Stimulated activated CD4-positive, alpha-beta T cell treated with anti-CD3 and anti-CD28 coated beads, Interleukin-4, amount 100 ng/mL, for 4 hours (primary cell): ENCODE measurements at regions not wholly inside any gene's neighbourhood (a gene's known extent, or its start where the extent isn't known, plus 50 kb on each side); places are given as distances from the start of the nearest gene placed in this dataset.
"Not testable (repeated sequence)": the region's sequence is repeated elsewhere in the genome, so short reads cannot be mapped to it uniquely, and the experiment has no call there.

Experiments used
- DNase-seq, 2 experiments: peaks; one replicate each; pipeline ENCODE4 v3.0.0-alpha.2; 2020

- DNase-seq: no peak
Observed at GRCh38 chrX:40224658-40225057, 126.9 kb upstream of the BCOR start.

GRCh38 chrX:40222612-40223011 is 124.9 kb upstream of the BCOR start:
- not testable (repeated sequence) for DNase-seq

GRCh38 chrX:40213092-40213491 is 115.3 kb upstream of the BCOR start:
- no peak for DNase-seq

- no peak for DNase-seq
Observed at GRCh38 chrX:40209951-40210617, 112.3 kb upstream of the BCOR start.

GRCh38 chrX:40207626-40208025 is 109.9 kb upstream of the BCOR start:
- peak in 1 of 2 experiments; percentile 9 for DNase-seq

GRCh38 chrX:40205471-40205870 is 107.7 kb upstream of the BCOR start:
- DNase-seq: no peak

GRCh38 chrX:40202456-40202855 is 104.7 kb upstream of the BCOR start:
- no peak for DNase-seq

- no peak for DNase-seq
Observed at GRCh38 chrX:40201329-40201885, 103.6 kb upstream of the BCOR start.

GRCh38 chrX:40199704-40200103 is 101.9 kb upstream of the BCOR start:
- no peak for DNase-seq

- no peak for DNase-seq
Observed at GRCh38 chrX:40197071-40197470, 99.3 kb upstream of the BCOR start.

- no peak for DNase-seq
Observed at GRCh38 chrX:40195368-40195767, 97.6 kb upstream of the BCOR start.

- no peak for DNase-seq
Observed at GRCh38 chrX:40192196-40192595, 94.4 kb upstream of the BCOR start.

GRCh38 chrX:40189637-40190036 is 91.9 kb upstream of the BCOR start:
- no peak for DNase-seq

GRCh38 chrX:40188573-40189417 is 91.0 kb upstream of the BCOR start:
- no peak for DNase-seq

- no peak for DNase-seq
Observed at GRCh38 chrX:40184968-40185367, 87.2 kb upstream of the BCOR start.

- DNase-seq: no peak
Observed at GRCh38 chrX:40182615-40183014, 84.9 kb upstream of the BCOR start.

- no peak for DNase-seq
Observed at GRCh38 chrX:40182095-40182494, 84.3 kb upstream of the BCOR start.

- DNase-seq: no peak
Observed at GRCh38 chrX:40179283-40179682, 81.5 kb upstream of the BCOR start.

GRCh38 chrX:40177942-40178715 is 80.4 kb upstream of the BCOR start:
- DNase-seq: no peak

- no peak for DNase-seq
Observed at GRCh38 chrX:40177489-40177888, 79.7 kb upstream of the BCOR start.

- DNase-seq: no peak
Observed at GRCh38 chrX:40177117-40177430, 79.3 kb upstream of the BCOR start.

- peak; percentile 77 to 79 for DNase-seq
Observed at GRCh38 chrX:40176351-40177116, 78.8 kb upstream of the BCOR start.
